HEK293 (cell line): ENCODE measurements at regions not wholly inside any gene's neighbourhood (a gene's known extent, or its start where the extent isn't known, plus 50 kb on each side); places are given as distances from the start of the nearest gene placed in this dataset.

Source experiments
- CTCF ChIA-PET: fragments of 350-600 bp; formaldehyde crosslinking; extraction: SDS; loops from one replicate; lab custom pipeline; 2021; ENCODE audit warnings: antibody characterized with exemption; lab: Yijun Ruan, JAX
- POLR2A ChIA-PET: fragments of 300-600 bp; formaldehyde crosslinking; extraction: SDS; loops from one replicate; lab custom pipeline; 2020; ENCODE audit warnings: antibody characterized with exemption, inconsistent platforms; lab: Yijun Ruan, JAX
- H3K27ac ChIP-seq: fragments of 200-500 bp; sonication (Bioruptor generic); 2 replicates; pipeline ENCODE4 v1.5.1; 2014; ENCODE audit warnings: low read depth, low read length, control low read depth, inconsistent platforms; ENCODE audit errors: extremely low read depth
- H3K36me3 ChIP-seq, 2 experiments: fragments of 200-500 bp in 1 of 2; sonication (Bioruptor generic) in 1 of 2; 1 replicate in 1 of 2; 2 replicates in 1 of 2; pipeline ENCODE4 v1.5.1; 2014 to 2017; ENCODE audit warnings: inconsistent platforms in 2 of 2, low read length in 2 of 2; ENCODE audit not compliant: control insufficient read depth in 2 of 2, insufficient read depth in 1 of 2
- H3K4me1 ChIP-seq: fragments of 200-500 bp; sonication (Bioruptor generic); 2 replicates; pipeline ENCODE4 v1.5.1; 2014; ENCODE audit warnings: mild to moderate bottlenecking, low read length, inconsistent platforms; ENCODE audit not compliant: control insufficient read depth, insufficient read depth
- H3K4me3 ChIP-seq: 2 replicates; pipeline ENCODE4 v1.5.1; 2011; ENCODE audit warnings: low read depth, mild to moderate bottlenecking, control low read depth, low read length, moderate library complexity
- H3K9me3 ChIP-seq: fragments of 200-500 bp; sonication (Bioruptor generic); 2 replicates; pipeline ENCODE4 v1.5.1; 2014; ENCODE audit warnings: low read depth, low read length, inconsistent platforms; ENCODE audit not compliant: control insufficient read depth, insufficient read depth
- BCL6B ChIP-seq: fragments of 450-650 bp; formaldehyde crosslinking; IDR thresholded peaks from 2 replicates; pipeline ENCODE4 v1.5.1; 2017; ENCODE audit warnings: missing biosample characterization, missing genetic modification characterization
- FEZF1 ChIP-seq: fragments of 450-650 bp; formaldehyde crosslinking; IDR thresholded peaks from 2 replicates; pipeline ENCODE4 v1.5.1; 2016; ENCODE audit warnings: missing biosample characterization, missing genetic modification characterization
- GLIS1 ChIP-seq: fragments of 450-650 bp; formaldehyde crosslinking; IDR thresholded peaks from 2 replicates; pipeline ENCODE4 v1.5.1; 2016; ENCODE audit warnings: missing biosample characterization, missing genetic modification characterization
- INSM2 ChIP-seq: fragments of 450-650 bp; formaldehyde crosslinking; IDR thresholded peaks from 2 replicates; pipeline ENCODE4 v1.5.1; 2016; ENCODE audit warnings: missing biosample characterization, missing genetic modification characterization
- OVOL3 ChIP-seq: fragments of 450-650 bp; formaldehyde crosslinking; IDR thresholded peaks from 2 replicates; pipeline ENCODE4 v1.5.1; 2016; ENCODE audit warnings: missing biosample characterization, missing genetic modification characterization
- PATZ1 ChIP-seq: fragments of 450-650 bp; formaldehyde crosslinking; IDR thresholded peaks from 2 replicates; pipeline ENCODE4 v1.5.1; 2016; ENCODE audit warnings: missing biosample characterization, missing genetic modification characterization
- PRDM10 ChIP-seq: fragments of 450-650 bp; formaldehyde crosslinking; IDR thresholded peaks from 2 replicates; pipeline ENCODE4 v1.5.1; 2016; ENCODE audit warnings: missing biosample characterization, missing genetic modification characterization
- PRDM6 ChIP-seq: fragments of 450-650 bp; formaldehyde crosslinking; IDR thresholded peaks from 2 replicates; pipeline ENCODE4 v1.5.1; 2017; ENCODE audit warnings: missing biosample characterization, missing genetic modification characterization
- TCF7L2 ChIP-seq: IDR thresholded peaks from 2 replicates; pipeline ENCODE4 v1.6.1; 2011; ENCODE audit warnings: low read depth, mild to moderate bottlenecking, inconsistent platforms, low read length, moderate library complexity, borderline replicate concordance
- YY1 ChIP-seq: fragments of 450-650 bp; formaldehyde crosslinking; IDR thresholded peaks from 2 replicates; pipeline ENCODE4 v1.5.1; 2018; ENCODE audit warnings: missing biosample characterization, missing genetic modification characterization
- ZNF146 ChIP-seq: fragments of 450-650 bp; formaldehyde crosslinking; IDR thresholded peaks from 2 replicates; pipeline ENCODE4 v1.5.1; 2016; ENCODE audit warnings: missing biosample characterization, missing genetic modification characterization
- ZNF335 ChIP-seq: fragments of 450-650 bp; formaldehyde crosslinking; conservative IDR thresholded peaks from 2 replicates; pipeline ENCODE4 v1.5.1; 2016; ENCODE audit warnings: missing biosample characterization, missing genetic modification characterization
- ZNF398 ChIP-seq: fragments of 450-650 bp; formaldehyde crosslinking; IDR thresholded peaks from 2 replicates; pipeline ENCODE4 v1.5.1; 2017; ENCODE audit warnings: missing biosample characterization, missing genetic modification characterization
- ZNF549 ChIP-seq: fragments of 450-650 bp; IDR thresholded peaks from 2 replicates; pipeline ENCODE4 v1.5.1; 2018; ENCODE audit warnings: missing biosample characterization, missing genetic modification characterization, mild to moderate bottlenecking, inconsistent platforms, moderate library complexity
- ZNF747 ChIP-seq: fragments of 450-650 bp; formaldehyde crosslinking; IDR thresholded peaks from 2 replicates; pipeline ENCODE4 v1.5.1; 2016; ENCODE audit warnings: missing biosample characterization, missing genetic modification characterization
- ZNF776 ChIP-seq: fragments of 450-650 bp; formaldehyde crosslinking; IDR thresholded peaks from 2 replicates; pipeline ENCODE4 v1.5.0; 2017; ENCODE audit warnings: missing biosample characterization, missing genetic modification characterization, borderline replicate concordance
- ZXDB ChIP-seq: fragments of 450-650 bp; formaldehyde crosslinking; IDR thresholded peaks from 2 replicates; pipeline ENCODE4 v1.5.1; 2016; ENCODE audit warnings: missing biosample characterization, missing genetic modification characterization

GRCh38 chr2:58608146-58608545 is 367.0 kb upstream of the FANCL start (continued):
- TF ChIP-seq ZNF146 (tag by site-specific recombination), result no peak

GRCh38 chr2:58607448-58607847 is 366.3 kb upstream of the FANCL start:
- no peak overlapping the region for H3K27ac ChIP-seq
- TF ChIP-seq TCF7L2, result no peak
- TF ChIP-seq ZNF549, result no peak
- no peak for TF ChIP-seq PATZ1
- no peak for TF ChIP-seq PRDM6
- no peak for TF ChIP-seq ZNF747
- no peak for TF ChIP-seq ZXDB
- TF ChIP-seq ZNF776 (tag by site-specific recombination), result no peak
- no peak for TF ChIP-seq INSM2
- no peaks in the 10 kb centered on the region for H3K36me3 ChIP-seq
- peaks cover 2% of the 10 kb centered on the region; the same call in 1 of the 2 replicates for H3K4me1 ChIP-seq
- no peaks in the 10 kb centered on the region for H3K9me3 ChIP-seq
- ChIA-PET CTCF (interaction anchor here (0.6 to 1.3 kb wide), 2 partner anchors 13 to 17 kb away, joined by 3 to 4 read pairs; no protein-coding TSS in a partner anchor), POLR2A (interaction anchor here (1.0 kb wide), 1 partner anchor 9 kb away, joined by 3 read pairs; no protein-coding TSS in a partner anchor)
- no peak overlapping the region for H3K4me3 ChIP-seq

- POLR2A ChIA-PET, result interaction anchor here (1.0 kb wide), 1 partner anchor 10 kb away, joined by 3 read pairs; no protein-coding TSS in a partner anchor
- CTCF ChIA-PET, result interaction anchor here (0.6 to 1.3 kb wide), 2 partner anchors 12 to 17 kb away, joined by 3 to 4 read pairs; no protein-coding TSS in a partner anchor
- TF ChIP-seq GLIS1 (tag by site-specific recombination) (no peak), FEZF1 (no peak), ZNF398 (no peak), OVOL3 (no peak), PRDM10 (tag by site-specific recombination) (peak; percentile 82), ZNF335 (tag by site-specific recombination) (peak; percentile 38; the same call in 1 of the 2 replicates), YY1 (tag by site-specific recombination) (no peak), BCL6B (tag by site-specific recombination) (no peak)
Observed at GRCh38 chr2:58606799-58607198, 365.7 kb upstream of the FANCL start.

More at GRCh38 chr2:58606799-58607198, 365.7 kb upstream of the FANCL start:
- Histone ChIP-seq H3K4me1 (peaks cover 2% of the 10 kb centered on the region; the same call in 1 of the 2 replicates), H3K4me3 (no peak overlapping the region), H3K9me3 (no peaks in the 10 kb centered on the region), H3K27ac (no peak overlapping the region), H3K36me3 (no peaks in the 10 kb centered on the region)
